Tongue (tissue), 1 donor: ENCODE measurements at regions not wholly inside any gene's neighbourhood (a gene's known extent, or its start where the extent isn't known, plus 50 kb on each side); places are given as distances from the start of the nearest gene placed in this dataset.

Source experiments
- DNase-seq: peaks from one replicate; pipeline ENCODE4 v3.0.0-alpha.2; 2015

- no peak for DNase-seq
Observed at GRCh38 chr2:147647816-147648215, 197.0 kb upstream of the ACVR2A start.

GRCh38 chr2:147646818-147647468 is 197.9 kb upstream of the ACVR2A start:
- peak; percentile 61 for DNase-seq

- no peak for DNase-seq
Observed at GRCh38 chr2:147644491-147644890, 200.3 kb upstream of the ACVR2A start.

GRCh38 chr2:147642765-147643164 is 202.1 kb upstream of the ACVR2A start:
- DNase-seq = no peak

- DNase-seq = no peak
Observed at GRCh38 chr2:147641651-147642050, 203.2 kb upstream of the ACVR2A start.

- no peak for DNase-seq
Observed at GRCh38 chr2:147639891-147640290, 204.9 kb upstream of the ACVR2A start.

- DNase-seq = no peak
Observed at GRCh38 chr2:147639386-147639785, 205.4 kb upstream of the ACVR2A start.

GRCh38 chr2:147636886-147637285 is 207.9 kb upstream of the ACVR2A start:
- no peak for DNase-seq

- peak; percentile 64 for DNase-seq
Observed at GRCh38 chr2:147636238-147636882, 208.5 kb upstream of the ACVR2A start.

GRCh38 chr2:147634826-147635225 is 210.0 kb upstream of the ACVR2A start:
- peak; percentile 93 for DNase-seq

GRCh38 chr2:147632198-147632597 is 212.6 kb upstream of the ACVR2A start:
- peak; percentile 68 for DNase-seq

GRCh38 chr2:147631294-147631693 is 213.5 kb upstream of the ACVR2A start:
- DNase-seq = no peak

- DNase-seq = no peak
Observed at GRCh38 chr2:147630585-147630984, 214.2 kb upstream of the ACVR2A start.

GRCh38 chr2:147628971-147629421 is 215.8 kb upstream of the ACVR2A start:
- DNase-seq = no peak

- no peak for DNase-seq
Observed at GRCh38 chr2:147623328-147623727, 221.5 kb upstream of the ACVR2A start.

GRCh38 chr2:147621656-147622197 is 223.1 kb upstream of the ACVR2A start:
- DNase-seq = no peak

- DNase-seq = no peak
Observed at GRCh38 chr2:147619808-147620207, 225.0 kb upstream of the ACVR2A start.

- DNase-seq = no peak
Observed at GRCh38 chr2:147615726-147616125, 229.1 kb upstream of the ACVR2A start.

GRCh38 chr2:147614979-147615470 is 229.8 kb upstream of the ACVR2A start:
- DNase-seq = no peak

GRCh38 chr2:147614471-147614870 is 230.4 kb upstream of the ACVR2A start:
- no peak for DNase-seq

- peak; percentile 73 for DNase-seq
Observed at GRCh38 chr2:147610496-147611040, 234.3 kb upstream of the ACVR2A start.

GRCh38 chr2:147609301-147609700 is 235.5 kb upstream of the ACVR2A start:
- DNase-seq = no peak

GRCh38 chr2:147607379-147607778 is 237.4 kb upstream of the ACVR2A start:
- no peak for DNase-seq
